Myocyte (in vitro differentiated cells): ENCODE measurements at regions not wholly inside any gene's neighbourhood (a gene's known extent, or its start where the extent isn't known, plus 50 kb on each side); places are given as distances from the start of the nearest gene placed in this dataset.
A peak's percentile ranks its signal among the peaks of the same experiment; 100 is the strongest.
"Not testable (repeated sequence)": the region's sequence is repeated elsewhere in the genome, so short reads cannot be mapped to it uniquely, and the experiment has no call there.

Experiments used
- DNase-seq: peaks from one replicate; pipeline ENCODE4 v3.0.0-alpha.2; 2012; ENCODE audit warnings: low read depth

- no peak for DNase-seq
These were observed 1449.0 kb downstream of the OTOL1 start for GRCh38 chr3:162945626-162946025.

- DNase-seq = no peak
These were observed 1460.1 kb downstream of the OTOL1 start for GRCh38 chr3:162956711-162957110.

GRCh38 chr3:162960269-162960668, 1463.7 kb downstream of the OTOL1 start:
- DNase-seq = no peak

GRCh38 chr3:162970292-162970691, 1473.7 kb downstream of the OTOL1 start:
- no peak for DNase-seq

GRCh38 chr3:162971715-162972114, 1475.1 kb downstream of the OTOL1 start:
- DNase-seq = no peak

GRCh38 chr3:162973428-162973917, 1476.9 kb downstream of the OTOL1 start:
- no peak for DNase-seq

GRCh38 chr3:162978136-162978535, 1481.5 kb downstream of the OTOL1 start:
- no peak for DNase-seq

GRCh38 chr3:162984746-162985145, 1488.1 kb downstream of the OTOL1 start:
- DNase-seq = no peak

GRCh38 chr3:162987085-162987794, 1490.6 kb downstream of the OTOL1 start:
- not testable (repeated sequence) for DNase-seq

GRCh38 chr3:162992741-162993140, 1496.1 kb downstream of the OTOL1 start:
- DNase-seq = peak; percentile 65

- no peak for DNase-seq
These were observed 1497.6 kb downstream of the OTOL1 start for GRCh38 chr3:162994165-162994564.

GRCh38 chr3:162996368-162996767, 1499.8 kb downstream of the OTOL1 start:
- DNase-seq = no peak

- no peak for DNase-seq
These were observed 1501.6 kb downstream of the OTOL1 start for GRCh38 chr3:162998205-162998604.

- no peak for DNase-seq
These were observed 1515.0 kb downstream of the OTOL1 start for GRCh38 chr3:163011596-163011995.

GRCh38 chr3:163016251-163016650, 1519.6 kb downstream of the OTOL1 start:
- no peak for DNase-seq

GRCh38 chr3:163018067-163018466, 1521.5 kb downstream of the OTOL1 start:
- DNase-seq = peak; percentile 43

GRCh38 chr3:163018664-163019063, 1522.1 kb downstream of the OTOL1 start:
- no peak for DNase-seq

- DNase-seq = no peak
These were observed 1522.7 kb downstream of the OTOL1 start for GRCh38 chr3:163019260-163019659.

GRCh38 chr3:163033652-163034051, 1537.0 kb downstream of the OTOL1 start:
- DNase-seq = no peak

- DNase-seq = no peak
These were observed 1543.0 kb downstream of the OTOL1 start for GRCh38 chr3:163039636-163040035.

GRCh38 chr3:163043074-163043473, 1546.5 kb downstream of the OTOL1 start:
- peak; percentile 21 for DNase-seq

GRCh38 chr3:163045945-163046344, 1549.3 kb downstream of the OTOL1 start:
- DNase-seq = peak; percentile 26

GRCh38 chr3:163048881-163049280, 1552.3 kb downstream of the OTOL1 start:
- no peak for DNase-seq
